ENCODE measurements at regions not wholly inside any gene's neighbourhood (a gene's known extent, or its start where the extent isn't known, plus 50 kb on each side); places are given as distances from the start of the nearest gene placed in this dataset.
A peak's percentile ranks its signal among the peaks of the same experiment; 100 is the strongest.

DNA sequence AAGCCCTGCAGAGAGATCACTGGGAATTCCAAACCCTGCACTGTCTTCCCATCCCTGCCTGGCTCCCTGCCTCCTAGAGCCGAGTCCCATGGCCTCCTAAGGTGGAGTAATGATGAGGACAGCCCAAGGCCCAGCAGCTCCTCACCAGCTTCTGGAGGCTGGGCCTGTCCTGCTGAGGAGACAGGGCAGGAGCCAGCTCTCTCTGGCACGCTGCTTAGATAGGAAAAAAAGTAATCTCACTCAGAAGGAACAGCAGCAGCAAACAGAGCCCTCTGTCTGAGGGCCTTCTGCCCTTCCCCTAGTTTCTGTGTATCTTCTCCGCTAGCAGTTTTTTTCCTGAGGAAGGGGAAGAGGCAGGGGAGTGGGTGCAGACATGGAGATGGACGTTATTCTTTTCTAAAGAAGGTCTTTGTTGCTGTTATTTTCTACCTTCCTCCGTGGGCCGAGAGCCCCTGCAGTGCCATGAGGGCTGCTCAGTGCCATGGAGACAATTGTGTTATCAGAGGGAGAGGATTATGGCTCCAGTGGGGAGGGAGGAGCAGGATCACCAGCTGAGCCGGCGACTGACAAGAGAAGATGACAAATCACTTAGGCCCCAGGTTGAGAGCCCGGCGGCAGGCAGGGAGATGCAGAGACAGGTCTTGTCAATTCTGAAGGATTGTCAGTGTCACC lies 315.3 kb downstream of the BUD13 start:
- peaks cover 68% of the 10 kb centered on the region for H3K4me1 Mint-ChIP-seq
- Histone ChIP-seq H3K4me3 (ENCODE audit: low read length) (no peak overlapping the region), H3K27me3 (ENCODE audit: control insufficient read depth, insufficient read depth, low read length, poor library complexity, severe bottlenecking) (no peaks in the 10 kb centered on the region), H3K4me1 (ENCODE audit: control insufficient read depth, insufficient read depth, low read length) (peaks cover 33% of the 10 kb centered on the region), H3K27ac (ENCODE audit: low read depth, low read length) (peak overlapping the region; percentile 60), H3K9ac (ENCODE audit: extremely low read depth, low read length, poor library complexity, severe bottlenecking) (peak overlapping the region; percentile 42), H3K36me3 (ENCODE audit: control insufficient read depth, insufficient read depth, low read length) (no peaks in the 10 kb centered on the region), H3K9me3 (ENCODE audit: control insufficient read depth, low read length) (no peaks in the 10 kb centered on the region)
- TF ChIP-seq, protein P1, sequence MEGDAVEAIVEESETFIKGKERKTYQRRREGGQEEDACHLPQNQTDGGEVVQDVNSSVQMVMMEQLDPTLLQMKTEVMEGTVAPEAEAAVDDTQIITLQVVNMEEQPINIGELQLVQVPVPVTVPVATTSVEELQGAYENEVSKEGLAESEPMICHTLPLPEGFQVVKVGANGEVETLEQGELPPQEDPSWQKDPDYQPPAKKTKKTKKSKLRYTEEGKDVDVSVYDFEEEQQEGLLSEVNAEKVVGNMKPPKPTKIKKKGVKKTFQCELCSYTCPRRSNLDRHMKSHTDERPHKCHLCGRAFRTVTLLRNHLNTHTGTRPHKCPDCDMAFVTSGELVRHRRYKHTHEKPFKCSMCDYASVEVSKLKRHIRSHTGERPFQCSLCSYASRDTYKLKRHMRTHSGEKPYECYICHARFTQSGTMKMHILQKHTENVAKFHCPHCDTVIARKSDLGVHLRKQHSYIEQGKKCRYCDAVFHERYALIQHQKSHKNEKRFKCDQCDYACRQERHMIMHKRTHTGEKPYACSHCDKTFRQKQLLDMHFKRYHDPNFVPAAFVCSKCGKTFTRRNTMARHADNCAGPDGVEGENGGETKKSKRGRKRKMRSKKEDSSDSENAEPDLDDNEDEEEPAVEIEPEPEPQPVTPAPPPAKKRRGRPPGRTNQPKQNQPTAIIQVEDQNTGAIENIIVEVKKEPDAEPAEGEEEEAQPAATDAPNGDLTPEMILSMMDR (conservative IDR thresholded peaks at IDR 0.05) = no peak
- peak; percentile 88 for DNase-seq
- no peaks in the 10 kb centered on the region for H3K36me3 Mint-ChIP-seq (ENCODE audit: low read depth)
- H3K27ac Mint-ChIP-seq = peak overlapping the region; percentile 91
- WGBS, 2 experiments (ENCODE audit: insufficient coverage in 1 of 2, insufficient read length in 1 of 2) = 16 to 24% methylated on average over 7 to 10 of the region's 10 CpGs
- H3K4me3 Mint-ChIP-seq = no peak overlapping the region
- no peaks in the 10 kb centered on the region for H3K9me3 Mint-ChIP-seq
- no peaks in the 10 kb centered on the region for H3K27me3 Mint-ChIP-seq (ENCODE audit: insufficient read depth)

DNA sequence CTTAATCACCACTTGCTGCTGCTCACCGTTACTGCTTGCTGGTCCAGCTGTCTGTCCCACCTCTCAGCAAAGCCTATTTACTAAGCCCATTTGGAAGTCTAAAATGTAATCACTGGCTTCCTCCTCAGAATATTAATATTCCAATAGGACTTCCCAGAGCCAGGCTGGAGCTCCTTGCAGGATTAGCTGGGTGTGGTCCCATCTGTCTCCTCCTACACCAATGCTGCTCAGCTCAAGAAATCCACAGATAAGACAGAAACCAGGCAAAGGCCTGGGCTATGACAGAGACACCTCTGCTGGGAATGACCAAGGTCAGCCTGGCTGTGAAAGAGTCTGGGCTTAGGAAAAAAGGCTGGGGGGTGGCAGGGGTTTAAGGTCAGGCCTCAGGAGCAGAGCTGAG lies 317.8 kb downstream of the BUD13 start:
- TF ChIP-seq, protein P1 (conservative IDR thresholded peaks at IDR 0.05) = no peak
- H3K36me3 Mint-ChIP-seq (ENCODE audit: low read depth) = peaks cover 2% of the 10 kb centered on the region
- no peak for DNase-seq
- H3K27me3 Mint-ChIP-seq (ENCODE audit: insufficient read depth) = no peaks in the 10 kb centered on the region
- no peak overlapping the region for H3K4me3 Mint-ChIP-seq
- WGBS, 2 experiments (ENCODE audit: insufficient coverage in 1 of 2, insufficient read length in 1 of 2) = 90 to 100% methylated on average over 1 of the region's 1 CpG
- peaks cover 19% of the 10 kb centered on the region for H3K9me3 Mint-ChIP-seq
- peaks cover 56% of the 10 kb centered on the region for H3K4me1 Mint-ChIP-seq
- Histone ChIP-seq H3K4me1 (ENCODE audit: control insufficient read depth, insufficient read depth, low read length) (peaks cover 25% of the 10 kb centered on the region), H3K9me3 (ENCODE audit: control insufficient read depth, low read length) (peaks cover 15% of the 10 kb centered on the region), H3K36me3 (ENCODE audit: control insufficient read depth, insufficient read depth, low read length) (no peaks in the 10 kb centered on the region), H3K9ac (ENCODE audit: extremely low read depth, low read length, poor library complexity, severe bottlenecking) (no peak overlapping the region), H3K27me3 (ENCODE audit: control insufficient read depth, insufficient read depth, low read length, poor library complexity, severe bottlenecking) (no peaks in the 10 kb centered on the region), H3K27ac (ENCODE audit: low read depth, low read length) (no peak overlapping the region), H3K4me3 (ENCODE audit: low read length) (no peak overlapping the region)
- H3K27ac Mint-ChIP-seq = no peak overlapping the region

DNA sequence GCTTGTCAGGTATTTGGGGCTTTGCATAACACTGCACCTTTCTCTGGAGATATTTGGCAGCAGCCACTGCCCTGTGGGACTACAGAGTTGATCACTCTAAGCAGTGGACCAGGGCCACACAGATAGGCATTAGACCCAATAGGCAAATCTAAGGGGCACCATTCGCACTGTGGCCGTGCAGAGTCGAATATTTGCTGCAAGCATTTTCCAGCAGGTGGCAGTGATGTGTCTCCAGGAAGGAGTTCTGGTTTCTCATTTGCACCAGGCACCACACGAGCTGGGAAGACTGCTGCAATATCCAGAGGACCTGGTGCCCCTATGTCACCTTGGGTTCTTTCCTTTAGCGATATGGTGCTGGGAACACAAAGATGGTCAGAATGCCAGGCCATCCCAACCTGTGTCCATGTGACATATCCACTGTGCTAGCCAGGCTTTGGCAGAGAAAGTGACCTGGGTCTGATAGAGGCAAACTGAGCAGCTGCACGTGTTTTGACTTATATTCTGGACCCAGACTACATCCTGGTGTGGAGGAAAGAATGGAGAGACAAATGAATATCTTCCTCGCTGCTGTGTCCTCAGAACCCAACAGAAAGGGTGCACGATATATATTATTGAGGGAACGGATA lies 318.7 kb downstream of the BUD13 start:
- H3K4me1 Mint-ChIP-seq = peaks cover 50% of the 10 kb centered on the region
- peaks cover 2% of the 10 kb centered on the region for H3K36me3 Mint-ChIP-seq (ENCODE audit: low read depth)
- DNase-seq = peak; percentile 90
- H3K9me3 Mint-ChIP-seq = peaks cover 26% of the 10 kb centered on the region
- H3K27ac Mint-ChIP-seq = no peak overlapping the region
- H3K27me3 Mint-ChIP-seq (ENCODE audit: insufficient read depth) = no peaks in the 10 kb centered on the region
- peaks cover 22% of the 10 kb centered on the region for H3K4me1 ChIP-seq (ENCODE audit: control insufficient read depth, insufficient read depth, low read length)
- H3K27ac ChIP-seq (ENCODE audit: low read depth, low read length) = no peak overlapping the region
- no peak overlapping the region for H3K4me3 Mint-ChIP-seq
- no peak overlapping the region for H3K9ac ChIP-seq (ENCODE audit: extremely low read depth, low read length, poor library complexity, severe bottlenecking)
- TF ChIP-seq, protein P1 (conservative IDR thresholded peaks at IDR 0.05) = peak; percentile 85
- H3K36me3 ChIP-seq (ENCODE audit: control insufficient read depth, insufficient read depth, low read length) = no peaks in the 10 kb centered on the region
- H3K27me3 ChIP-seq (ENCODE audit: control insufficient read depth, insufficient read depth, low read length, poor library complexity, severe bottlenecking) = no peaks in the 10 kb centered on the region
- 73 to 78% methylated on average over 7 to 9 of the region's 9 CpGs for WGBS, 2 experiments (ENCODE audit: insufficient coverage in 1 of 2, insufficient read length in 1 of 2)
- no peak overlapping the region for H3K4me3 ChIP-seq (ENCODE audit: low read length)
- H3K9me3 ChIP-seq (ENCODE audit: control insufficient read depth, low read length) = peaks cover 23% of the 10 kb centered on the region

All from endodermal cell (in vitro differentiated cells).